Activated CD4-positive, alpha-beta T cell treated with anti-CD3 and anti-CD28 coated beads, Interleukin-2, amount 50 U/mL, for 24 hours (primary cell): ENCODE measurements at regions not wholly inside any gene's neighbourhood (a gene's known extent, or its start where the extent isn't known, plus 50 kb on each side); places are given as distances from the start of the nearest gene placed in this dataset.

Source experiments
- DNase-seq, 2 donors: peaks; one replicate each; pipeline ENCODE4 v3.0.0-alpha.2; 2020; ENCODE audit warnings: low read depth in 1 of 2, low spot score in 1 of 2

GRCh38 chr13:80133631-80134261, 207.2 kb downstream of the SPRY2 start:
- no peak for DNase-seq

DNA sequence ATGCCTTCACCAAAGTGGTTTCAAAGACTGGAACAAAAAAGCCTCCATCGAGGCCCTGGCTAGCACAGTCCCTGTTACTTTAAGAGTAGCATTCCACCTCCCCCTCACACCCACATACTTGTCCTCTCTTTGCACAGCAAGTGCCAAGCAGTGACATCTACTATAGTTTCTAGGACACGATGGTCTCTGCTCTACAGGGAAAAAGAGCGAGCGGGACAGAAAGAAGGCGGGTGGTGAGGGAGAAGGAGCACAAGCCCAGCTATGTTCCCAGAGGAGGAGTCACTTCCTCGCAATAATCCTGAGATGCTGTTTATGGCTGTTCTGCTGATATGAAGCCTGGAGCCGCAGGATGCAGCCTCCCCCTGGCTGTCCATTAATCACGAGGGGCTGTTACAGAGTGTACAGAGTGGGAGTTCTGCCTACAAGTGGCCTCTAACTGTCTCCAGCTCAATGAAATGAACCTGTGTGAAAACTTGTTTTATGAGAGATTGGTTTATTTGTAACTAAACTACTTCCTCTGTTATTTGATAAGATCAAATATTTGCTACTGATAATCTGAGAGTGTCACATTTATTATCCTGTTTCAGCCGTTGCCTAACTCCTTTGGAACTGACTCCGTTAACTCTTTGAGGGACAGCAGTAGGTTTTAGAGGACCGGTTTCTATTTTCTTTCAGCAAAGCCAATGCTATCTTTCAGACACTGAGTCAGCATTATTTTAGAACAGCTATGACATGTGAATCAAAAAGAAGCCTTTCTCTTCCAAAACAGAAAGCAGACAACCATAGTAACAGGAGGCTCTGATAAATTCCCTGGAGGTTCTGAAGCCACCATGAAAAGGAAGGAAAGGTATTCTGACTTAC, 208.0 kb downstream of the SPRY2 start:
- DNase-seq, result no peak

DNA sequence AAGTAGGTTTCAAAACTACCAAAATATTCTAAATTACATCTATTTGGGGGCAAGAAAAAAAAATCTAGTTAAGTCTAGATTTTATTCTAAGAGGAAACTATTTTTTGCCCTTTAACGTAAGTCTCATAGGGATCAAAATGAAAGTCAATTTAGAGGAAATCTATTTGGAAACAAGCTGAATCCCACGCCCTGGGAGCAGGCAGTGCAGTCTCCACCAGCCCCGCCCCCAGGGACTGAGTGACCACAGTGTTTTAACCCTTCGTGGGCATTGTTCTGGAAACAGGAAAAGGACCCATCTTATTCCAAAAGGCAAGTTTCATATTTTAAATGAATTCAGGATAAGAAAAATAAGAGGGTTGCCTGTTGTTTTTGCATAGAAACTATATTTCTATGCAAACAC, 209.7 kb downstream of the SPRY2 start:
- DNase-seq, result no peak

DNA sequence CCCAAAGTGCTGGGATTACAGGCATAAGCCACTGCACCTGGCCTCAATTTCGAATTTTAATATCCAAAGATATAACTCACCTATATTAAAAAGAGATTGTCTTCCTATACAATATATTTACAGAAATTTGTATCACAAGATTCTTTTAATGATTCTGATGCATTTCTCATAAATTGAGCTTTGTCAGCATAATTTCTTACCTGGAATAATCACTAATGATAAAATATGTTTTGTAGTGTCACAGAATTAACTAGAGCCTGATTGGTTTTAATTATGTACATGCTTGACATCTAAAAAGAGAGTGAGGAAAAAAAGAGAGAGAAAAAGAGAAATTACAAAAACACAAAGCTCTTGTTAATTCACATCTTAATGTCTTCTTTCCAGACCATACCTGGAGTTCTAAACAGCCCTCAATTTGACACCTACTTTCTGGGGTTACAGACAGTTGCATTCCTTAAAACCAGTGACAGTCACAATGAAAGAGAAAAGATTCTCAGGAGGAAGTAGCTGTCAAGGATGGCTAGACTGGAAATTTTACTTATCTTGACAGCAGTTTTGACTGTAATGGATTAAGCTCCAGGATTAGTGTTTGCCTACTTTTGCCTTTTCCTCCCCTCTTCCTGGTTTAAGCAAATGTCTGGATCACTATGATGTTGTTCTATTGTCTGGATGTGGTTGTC, 214.4 kb downstream of the SPRY2 start:
- DNase-seq, result no peak

DNA sequence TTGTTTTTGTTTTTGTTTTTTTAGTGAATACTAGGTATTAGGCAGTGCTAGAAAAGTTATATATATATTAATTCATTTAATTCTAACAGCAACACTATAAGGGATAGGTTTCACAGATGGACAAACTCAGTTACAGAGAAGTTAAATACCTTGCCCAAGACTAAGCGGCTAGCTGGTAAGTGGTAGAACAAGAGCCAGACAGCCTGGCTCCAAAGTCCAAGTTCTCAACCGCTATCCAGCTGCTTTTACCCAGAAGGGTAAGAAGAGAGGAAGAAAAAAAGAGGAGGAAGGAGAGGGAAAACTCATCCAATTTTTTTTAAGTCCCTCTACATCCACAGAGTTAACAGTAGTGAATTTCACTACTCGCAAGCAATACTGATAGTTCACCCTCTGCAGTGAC, 217.0 kb downstream of the SPRY2 start:
- DNase-seq, result no peak

DNA sequence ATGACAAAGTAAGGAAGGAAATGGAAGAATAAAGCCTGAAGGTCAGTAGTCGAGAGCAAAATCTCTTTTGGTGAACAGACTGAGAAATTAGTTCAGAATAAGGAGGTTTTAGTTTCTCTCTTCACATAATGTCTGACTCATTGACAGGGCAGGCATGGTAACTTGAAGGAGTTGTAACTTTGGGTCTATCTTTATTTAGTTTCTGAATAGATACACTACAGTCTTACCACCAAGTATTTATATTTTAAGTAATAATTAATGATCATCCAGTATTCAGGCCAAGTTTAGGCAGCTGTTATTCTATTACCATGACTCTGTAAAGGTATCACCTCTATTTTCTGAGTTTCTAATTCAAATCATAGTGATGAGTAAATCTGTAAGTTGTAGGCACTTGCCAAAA, 219.9 kb downstream of the SPRY2 start:
- DNase-seq, result no peak

DNA sequence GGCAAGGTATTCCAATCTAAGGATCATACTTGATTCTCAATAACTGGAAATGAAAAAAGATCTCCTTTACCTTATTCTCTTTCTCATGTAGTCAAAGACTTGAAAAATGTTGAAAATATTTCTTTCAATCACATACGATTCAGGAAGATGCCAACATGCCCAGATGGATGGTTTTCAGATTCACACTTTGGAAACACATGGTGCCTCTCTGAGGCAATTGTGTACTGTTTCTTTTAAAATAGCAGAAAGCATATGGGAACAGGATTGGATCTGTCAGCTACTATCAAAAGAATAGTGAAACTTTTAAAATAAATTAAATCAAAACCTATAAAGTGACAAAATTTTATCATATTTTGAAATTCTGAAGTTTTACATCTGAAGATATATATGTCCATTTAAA, 222.4 kb downstream of the SPRY2 start:
- no peak for DNase-seq

- no peak for DNase-seq
These were observed 222.8 kb downstream of the SPRY2 start for GRCh38 chr13:80118099-80118498.

- no peak for DNase-seq
These were observed 223.4 kb downstream of the SPRY2 start for GRCh38 chr13:80117515-80117914.

DNA sequence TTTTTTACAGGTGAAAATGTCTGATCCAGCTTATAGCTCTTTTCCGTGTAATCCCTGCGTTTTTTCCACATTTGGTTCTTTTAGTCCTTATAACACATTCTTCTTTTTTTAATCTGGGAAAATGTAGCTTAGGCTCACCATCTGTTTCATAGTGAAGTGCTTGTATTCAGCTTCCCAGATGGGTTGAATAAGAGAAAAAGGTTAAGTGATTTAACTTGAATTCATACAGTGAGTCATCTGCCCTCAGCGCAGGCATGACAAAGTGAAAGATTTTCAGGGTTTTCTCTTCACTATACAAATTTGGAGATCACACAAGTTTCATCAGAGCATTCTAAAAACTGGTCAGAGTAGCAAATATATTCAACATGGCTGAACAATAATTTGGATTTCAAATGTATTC, 224.8 kb downstream of the SPRY2 start:
- no peak for DNase-seq

DNA sequence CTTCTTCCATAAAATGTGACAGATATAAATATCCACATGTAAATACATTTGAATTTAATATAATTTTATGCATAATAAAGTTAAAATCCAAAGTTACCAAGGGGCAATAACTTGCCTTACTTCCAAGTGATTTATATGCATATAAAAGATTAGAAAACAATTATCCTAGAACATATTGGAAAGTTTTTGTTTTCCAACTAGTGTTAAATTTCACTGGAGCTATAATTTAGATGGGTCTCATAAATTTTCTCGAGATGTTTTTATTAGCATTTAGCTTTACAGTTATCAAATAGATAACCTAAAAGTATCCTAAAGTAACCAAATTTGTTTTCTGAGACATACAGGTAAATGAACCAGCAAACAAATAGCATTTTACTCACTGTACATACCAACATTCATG, 225.3 kb downstream of the SPRY2 start:
- no peak for DNase-seq

DNA sequence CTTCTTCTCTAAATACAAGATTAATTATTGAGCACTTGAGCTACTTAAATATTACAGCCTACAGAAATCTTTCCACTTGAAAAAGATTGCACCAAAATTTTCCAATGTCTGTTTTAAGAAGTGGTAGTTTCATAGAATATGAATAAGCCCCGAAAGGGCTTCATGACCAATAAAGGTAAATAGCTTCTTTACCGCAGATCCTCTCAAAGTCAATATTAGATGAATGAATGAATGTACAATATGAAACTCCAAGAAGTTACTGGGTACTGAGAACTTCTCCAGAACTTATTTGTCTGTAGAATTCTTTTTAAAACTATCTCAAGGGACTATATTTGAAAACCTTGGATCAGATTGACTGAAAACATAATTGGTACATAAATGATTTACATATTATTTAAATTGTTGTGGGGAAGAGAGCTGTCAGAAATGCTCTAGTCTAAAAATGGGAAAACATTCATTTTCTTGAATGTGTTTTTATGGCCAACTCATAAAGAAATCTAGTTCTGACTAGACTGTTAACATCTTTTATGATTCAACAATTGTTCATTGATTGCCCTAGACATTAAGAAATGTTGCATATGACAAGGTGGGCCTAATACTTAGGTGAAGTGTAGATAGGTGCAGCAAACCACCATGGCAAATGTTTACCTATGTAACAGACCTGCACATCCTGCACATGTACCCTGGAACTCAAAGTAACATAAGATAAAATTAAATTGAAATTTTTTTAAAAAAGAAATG, 227.0 kb downstream of the SPRY2 start:
- DNase-seq, result no peak

- no peak for DNase-seq
These were observed 231.6 kb downstream of the SPRY2 start for GRCh38 chr13:80109303-80109702.

- DNase-seq, result no peak
These were observed 235.6 kb downstream of the SPRY2 start for GRCh38 chr13:80105350-80105749.

DNA sequence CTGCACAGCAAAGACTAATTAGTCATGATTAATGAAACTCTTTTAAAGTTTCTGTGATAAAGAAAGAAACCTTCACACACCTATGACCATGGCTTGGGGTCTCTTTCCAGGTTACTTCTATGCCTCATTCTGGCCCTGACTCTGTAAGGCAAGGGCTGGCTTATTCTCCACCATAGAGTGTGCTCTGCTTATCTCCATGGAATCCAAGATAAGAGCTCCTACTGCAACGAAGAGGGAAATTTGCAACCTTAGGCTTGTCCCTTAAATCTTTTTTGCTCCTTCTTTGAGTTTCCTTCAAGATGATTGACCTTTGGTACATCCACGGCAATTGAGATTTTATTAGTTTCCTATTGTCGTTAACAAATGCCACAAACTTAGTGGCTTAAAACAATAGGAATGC, 239.9 kb downstream of the SPRY2 start:
- no peak for DNase-seq

GRCh38 chr13:80100636-80101035, 240.3 kb downstream of the SPRY2 start:
- DNase-seq, result no peak

DNA sequence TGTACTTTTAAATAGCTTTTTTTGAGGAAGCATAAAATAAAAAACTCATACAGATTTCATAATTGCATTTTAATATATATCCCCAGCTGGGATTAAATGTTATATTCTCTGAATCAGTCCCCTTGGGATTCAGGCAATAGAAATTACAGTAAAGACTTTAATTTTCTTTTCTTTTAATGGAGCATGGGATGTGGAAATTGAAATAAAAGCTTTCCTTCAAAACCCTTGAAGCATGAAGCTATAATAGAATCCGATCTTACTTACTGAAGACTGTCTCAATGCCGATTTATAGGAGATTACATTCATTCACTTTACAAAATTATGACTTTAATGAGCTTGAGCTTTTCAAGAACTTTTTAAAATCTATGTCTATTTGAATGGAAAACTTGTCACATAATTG, 243.4 kb downstream of the SPRY2 start:
- DNase-seq, result no peak

GRCh38 chr13:80096383-80096782, 244.5 kb downstream of the SPRY2 start:
- no peak for DNase-seq

GRCh38 chr13:80094526-80094925, 246.4 kb downstream of the SPRY2 start:
- no peak for DNase-seq

DNA sequence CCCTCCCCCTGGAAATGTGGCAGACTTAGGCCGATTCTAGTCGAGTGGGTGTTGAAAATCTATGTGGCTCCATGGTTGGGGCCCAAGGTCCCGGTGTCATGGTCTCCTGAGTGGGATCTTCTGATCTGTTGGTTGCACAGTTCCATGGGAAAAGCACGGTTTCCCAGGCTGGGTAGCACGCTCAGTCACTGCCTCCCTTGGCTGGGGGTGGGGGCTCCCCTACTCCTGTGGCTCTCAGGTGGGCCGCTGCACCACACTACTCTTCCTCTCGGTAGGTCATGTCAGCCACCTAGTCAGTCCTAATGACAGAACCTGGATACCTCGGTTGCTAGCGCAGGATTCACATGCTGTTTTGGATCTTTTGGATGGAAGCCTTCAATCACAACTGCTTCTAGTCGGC, 247.0 kb downstream of the SPRY2 start:
- no peak for DNase-seq

GRCh38 chr13:80086304-80086721, 254.6 kb downstream of the SPRY2 start:
- DNase-seq, result no peak
